ENCODE measurements at regions not wholly inside any gene's neighbourhood (a gene's known extent, or its start where the extent isn't known, plus 50 kb on each side); places are given as distances from the start of the nearest gene placed in this dataset.

GRCh38 chr1:212214325-212214724, 70.9 kb upstream of the PPP2R5A start:
- TF ChIP-seq EP300 (IDR thresholded peaks at IDR 0.05) (no peak), CTCF (IDR thresholded peaks at IDR 0.05) (no peak), POLR2A (IDR thresholded peaks at IDR 0.05) (no peak)
